ENCODE measurements at regions not wholly inside any gene's neighbourhood (a gene's known extent, or its start where the extent isn't known, plus 50 kb on each side); places are given as distances from the start of the nearest gene placed in this dataset.
"Not testable (repeated sequence)": the region's sequence is repeated elsewhere in the genome, so short reads cannot be mapped to it uniquely, and the experiment has no call there.

GRCh38 chr1:173257805-173258204 is 50.7 kb upstream of the TNFSF4 start:
- DNase-seq, result no peak

DNA sequence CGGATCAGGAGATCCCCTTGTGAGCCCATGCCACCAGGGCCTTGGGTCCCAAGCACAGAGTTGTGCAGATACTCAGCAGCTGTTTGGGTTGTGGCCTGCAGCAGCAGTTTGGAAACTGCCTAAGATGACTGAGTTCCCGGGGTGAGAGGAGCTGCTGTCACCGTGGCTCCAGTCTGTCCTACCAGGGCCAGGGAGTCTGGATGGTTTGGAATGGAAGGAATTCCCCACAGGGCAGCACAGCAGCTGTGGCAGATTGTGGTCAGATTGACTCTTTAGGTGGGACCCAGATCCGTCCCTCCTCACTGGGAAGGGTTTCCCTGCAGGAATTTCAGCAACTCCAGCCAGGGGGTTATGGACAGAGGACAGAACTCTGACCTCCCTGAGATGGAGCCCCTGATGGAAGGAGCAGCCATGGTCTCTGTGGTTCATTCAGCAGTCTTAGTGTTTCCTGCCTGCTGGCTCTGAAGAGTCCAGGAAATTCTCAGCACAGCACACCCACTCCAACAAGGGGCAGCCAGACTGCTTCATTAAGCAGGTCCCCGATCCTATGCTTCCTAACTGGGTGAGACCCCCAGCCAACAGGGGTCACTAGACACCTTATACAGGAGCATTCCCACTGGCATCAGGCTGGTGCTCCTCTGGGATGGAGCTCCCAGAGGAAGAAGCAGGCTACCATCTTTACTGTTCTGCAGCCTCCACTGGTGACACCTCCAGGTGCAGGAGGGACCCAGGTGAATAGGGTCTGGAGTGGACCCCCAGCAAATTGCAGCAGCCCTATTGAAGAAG is 51.5 kb upstream of the TNFSF4 start:
- no peak for DNase-seq

DNA sequence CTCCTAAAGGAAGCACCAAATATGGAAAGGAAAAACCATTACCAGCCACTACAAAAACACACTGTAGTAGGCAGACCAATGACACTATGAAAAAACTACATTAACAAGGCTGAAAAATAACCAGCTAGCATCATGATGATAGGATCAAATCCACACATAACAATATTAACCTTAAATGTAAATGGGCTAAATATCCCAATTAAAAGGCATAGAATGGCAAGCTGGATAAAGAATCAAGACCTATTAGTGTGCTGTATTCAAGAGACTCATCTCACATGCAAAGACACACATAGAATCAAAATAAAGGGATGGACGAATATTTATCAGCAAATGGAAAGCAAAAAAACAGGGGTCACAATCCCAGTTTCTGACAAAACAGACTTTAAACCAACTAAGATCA is 53.2 kb upstream of the TNFSF4 start:
- DNase-seq, result not testable (repeated sequence)

DNA sequence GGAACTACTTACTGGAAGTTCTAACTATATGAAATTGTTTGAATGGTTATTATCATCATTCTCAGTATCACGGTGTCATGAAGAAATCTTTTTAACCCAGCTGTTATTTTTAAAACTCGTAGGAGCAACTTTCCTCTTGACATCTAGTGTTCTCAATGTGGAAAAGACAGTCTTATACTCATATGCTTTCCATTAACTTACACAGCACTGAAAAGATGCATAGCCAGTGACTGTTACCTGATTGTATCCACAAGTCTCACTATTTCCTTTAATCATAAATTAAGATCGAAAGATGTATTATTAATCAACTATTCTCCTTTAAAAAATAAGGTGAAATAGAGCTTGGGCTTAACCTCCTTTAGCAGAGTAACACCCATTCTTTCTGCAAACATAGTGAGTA is 59.7 kb upstream of the TNFSF4 start:
- DNase-seq, result no peak

DNA sequence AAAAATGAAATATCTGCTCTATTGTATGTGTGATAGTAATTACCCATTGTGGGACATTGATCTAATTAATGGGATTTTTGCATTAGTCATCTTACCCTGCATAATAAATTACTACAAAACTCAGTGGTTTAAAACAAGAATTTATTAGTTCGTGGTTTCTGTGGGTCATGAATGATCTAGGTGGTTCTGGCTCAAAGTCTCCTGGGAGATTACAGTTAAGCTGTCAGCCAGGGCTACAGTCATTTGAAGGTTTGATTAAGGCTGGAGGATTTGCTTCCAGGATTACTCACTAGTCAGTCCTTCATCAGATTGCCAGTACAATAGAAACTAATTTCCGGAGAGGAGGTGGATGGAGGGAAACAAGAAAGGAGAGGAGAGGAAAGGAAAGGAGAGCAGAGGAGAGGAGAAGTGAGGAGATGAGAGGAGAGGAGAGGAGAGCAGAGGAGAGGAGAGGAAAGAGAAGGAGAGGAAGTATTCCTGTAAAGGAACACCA is 60.4 kb upstream of the TNFSF4 start:
- no peak for DNase-seq

DNA sequence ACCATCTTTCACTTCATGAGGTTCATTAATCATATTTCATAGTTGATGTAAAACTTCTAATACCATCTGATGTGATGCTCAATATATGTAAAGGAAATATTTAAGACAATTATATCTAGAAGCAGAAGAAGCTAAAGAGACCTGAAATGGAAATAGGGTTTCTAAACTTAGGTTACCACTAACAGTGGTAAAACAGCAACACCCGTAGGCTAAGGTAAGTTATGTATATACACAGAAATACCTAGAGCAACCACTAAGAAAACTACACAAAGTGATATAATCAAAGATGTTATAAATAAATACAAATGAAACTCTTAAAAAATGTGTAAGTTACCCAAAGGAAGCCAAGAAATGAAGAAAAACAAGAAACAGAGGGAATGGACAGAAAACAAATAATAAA is 61.1 kb upstream of the TNFSF4 start:
- DNase-seq, result no peak

GRCh38 chr1:173268786-173269277 is 61.7 kb upstream of the TNFSF4 start:
- DNase-seq, result no peak

DNA sequence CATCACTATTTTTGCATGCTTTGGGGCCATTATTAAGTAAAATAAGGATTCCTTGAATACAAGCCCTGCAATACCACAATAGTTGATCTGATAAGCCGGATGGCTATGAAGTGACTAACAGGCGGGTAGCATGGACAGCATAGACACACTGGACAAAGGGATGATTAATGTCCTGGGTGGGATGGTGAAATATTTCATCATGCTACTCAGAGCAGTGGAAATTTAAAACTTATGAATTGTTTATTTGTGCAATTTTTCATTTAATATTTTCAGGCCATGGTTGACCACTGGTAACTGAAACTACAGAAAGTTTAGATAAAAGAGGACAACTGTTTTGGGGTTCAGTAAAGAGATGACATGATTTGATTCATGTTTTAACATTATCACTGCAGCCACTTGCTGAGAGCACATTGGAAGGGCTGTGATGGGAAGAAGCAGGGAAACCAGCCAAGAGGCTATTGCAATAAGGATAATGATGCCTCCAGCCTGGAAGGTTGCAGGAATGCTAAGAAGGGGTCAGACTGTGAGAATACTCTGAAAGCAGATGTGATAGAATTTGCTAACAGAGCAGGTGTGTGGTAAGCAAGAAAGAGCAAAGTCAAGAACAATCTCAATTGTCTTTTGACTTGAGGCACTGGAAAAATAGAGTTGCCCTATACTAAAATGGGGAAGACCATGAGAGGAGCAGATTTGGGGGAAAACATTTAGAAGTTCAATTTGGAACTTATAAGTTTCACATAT is 62.5 kb upstream of the TNFSF4 start:
- no peak for DNase-seq

DNA sequence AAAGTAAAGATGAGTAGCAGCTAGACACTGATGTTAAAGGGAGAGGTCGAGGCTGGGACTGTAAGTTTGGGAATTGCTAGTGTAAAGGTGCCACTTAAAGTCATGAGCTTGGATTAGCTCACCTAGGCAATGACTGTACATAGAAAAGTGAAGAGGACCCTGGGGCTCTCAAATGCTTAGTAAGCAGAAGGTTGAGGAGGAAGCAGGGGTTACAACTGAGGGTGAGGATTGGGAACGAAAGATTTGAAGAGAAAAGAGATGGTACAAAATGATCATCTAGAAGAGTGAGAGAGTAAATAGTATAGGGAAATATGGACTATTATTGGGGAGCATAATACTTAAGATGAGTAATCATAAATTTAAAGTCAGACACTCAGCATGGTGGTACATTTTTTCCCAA is 63.1 kb upstream of the TNFSF4 start:
- no peak for DNase-seq

DNA sequence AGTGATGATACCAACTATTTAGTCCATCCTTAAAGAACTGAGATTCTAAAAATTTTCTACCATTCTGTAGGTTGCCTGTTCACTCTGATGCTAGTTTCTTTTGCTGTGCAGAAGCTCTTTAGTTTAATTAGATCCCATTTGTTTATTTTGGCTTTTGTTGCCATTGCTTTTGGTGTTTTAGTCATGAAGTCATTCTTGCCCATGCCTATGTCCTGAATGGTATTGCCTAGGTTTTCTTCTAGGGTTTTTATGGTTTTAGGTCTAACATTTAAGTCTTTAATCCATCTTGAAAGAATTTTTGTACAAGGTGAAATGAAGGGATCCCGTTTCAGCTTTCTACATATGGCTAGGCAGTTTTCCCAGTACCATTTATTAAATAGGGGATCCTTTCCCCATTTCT is 63.9 kb upstream of the TNFSF4 start:
- not testable (repeated sequence) for DNase-seq

- DNase-seq, result no peak
Observed at GRCh38 chr1:173275496-173275895, 68.4 kb upstream of the TNFSF4 start.

GRCh38 chr1:173276922-173277800 is 70.0 kb upstream of the TNFSF4 start:
- no peak for DNase-seq

GRCh38 chr1:173280899-173281660 is 73.9 kb upstream of the TNFSF4 start:
- no peak for DNase-seq

DNA sequence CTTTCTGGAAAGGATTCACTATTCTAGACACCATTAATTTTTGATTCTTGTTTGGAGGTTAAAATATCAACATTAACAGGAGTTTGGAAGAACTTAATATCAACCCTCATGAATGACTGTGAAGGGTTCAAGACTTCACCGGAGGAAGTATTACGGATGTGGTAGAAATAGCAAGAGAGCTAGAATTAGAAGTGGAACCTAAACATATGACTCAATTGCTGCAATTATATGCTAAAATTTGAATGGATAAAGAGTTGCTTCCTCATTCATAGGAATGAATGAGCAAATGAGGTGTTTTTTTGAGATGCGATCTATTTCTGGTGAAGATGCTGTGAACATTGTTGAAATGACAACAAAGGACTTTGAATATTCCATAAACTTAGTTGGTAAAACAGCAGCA is 77.9 kb upstream of the TNFSF4 start:
- no peak for DNase-seq

- no peak for DNase-seq
Observed at GRCh38 chr1:173287785-173288184, 80.7 kb upstream of the TNFSF4 start.

DNA sequence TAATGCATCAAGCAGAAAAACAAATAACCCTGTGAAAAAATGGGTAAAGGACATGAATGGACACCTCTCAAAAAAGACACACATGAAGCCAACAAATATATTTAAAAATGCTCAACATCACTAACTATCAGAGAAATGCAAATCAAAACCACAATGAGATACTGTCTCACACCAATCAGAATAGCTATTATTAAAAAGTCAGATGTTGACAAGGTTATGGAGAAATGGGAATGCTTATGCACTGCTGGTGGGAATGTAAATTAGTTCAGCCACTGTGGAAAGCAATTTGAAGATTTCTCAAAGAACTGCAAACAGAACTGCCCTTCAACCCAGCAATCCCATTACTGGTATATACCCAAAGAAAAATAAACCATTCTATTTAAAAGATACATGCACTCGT is 86.6 kb upstream of the TNFSF4 start:
- no peak for DNase-seq

- DNase-seq, result no peak
Observed at GRCh38 chr1:173294843-173295242, 87.7 kb upstream of the TNFSF4 start.

GRCh38 chr1:173295391-173295790 is 88.3 kb upstream of the TNFSF4 start:
- DNase-seq, result no peak

GRCh38 chr1:173295995-173296394 is 88.9 kb upstream of the TNFSF4 start:
- DNase-seq, result no peak

DNA sequence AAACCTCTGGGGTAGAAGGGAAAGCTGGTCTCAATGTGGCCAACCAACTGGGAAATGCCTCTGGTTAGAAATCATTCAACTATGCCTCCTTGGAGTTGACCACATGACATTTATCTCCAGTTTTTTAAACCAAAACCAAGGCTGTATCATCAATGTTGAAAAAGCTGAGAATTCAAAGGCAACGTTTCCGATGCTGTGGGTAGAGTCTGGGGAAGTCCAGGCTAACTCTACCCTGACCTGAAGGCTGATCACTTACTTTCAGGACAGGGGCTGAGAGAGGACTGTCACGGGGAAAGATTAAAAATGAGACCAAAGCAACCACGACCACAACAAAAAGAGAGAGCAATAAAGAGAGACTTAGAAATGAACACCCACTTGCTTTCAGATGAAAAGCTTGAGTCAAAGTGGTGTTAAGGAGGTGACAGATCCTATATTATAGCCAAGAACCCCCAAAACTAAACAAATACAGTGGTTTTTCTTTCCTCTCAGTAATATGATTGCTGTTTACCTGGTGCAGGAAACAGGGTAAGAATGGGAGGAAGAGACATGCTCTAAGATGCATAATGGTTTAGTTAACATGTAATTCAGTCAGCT is 90.8 kb upstream of the TNFSF4 start:
- no peak for DNase-seq

- DNase-seq, result no peak
Observed at GRCh38 chr1:173300061-173301044, 93.2 kb upstream of the TNFSF4 start.
